KMS-11 (cell line): ENCODE measurements at regions not wholly inside any gene's neighbourhood (a gene's known extent, or its start where the extent isn't known, plus 50 kb on each side); places are given as distances from the start of the nearest gene placed in this dataset.

Experiments
- H2AFZ ChIP-seq: fragments of 200-600 bp; sonication (generic); 2 replicates; pipeline ENCODE4 v1.6.1; 2016; ENCODE audit warnings: antibody characterized with exemption, mixed run types, low read depth
- H3K27ac ChIP-seq: fragments of 200-600 bp; sonication (generic); 2 replicates; pipeline ENCODE4 v1.6.1; 2016; ENCODE audit warnings: mild to moderate bottlenecking, mixed run types
- H3K27me3 ChIP-seq: fragments of 200-600 bp; sonication (generic); 2 replicates; pipeline ENCODE4 v1.6.1; 2017; ENCODE audit warnings: mild to moderate bottlenecking, low read depth, mixed run types, moderate library complexity; ENCODE audit not compliant: insufficient read depth
- H3K36me3 ChIP-seq: fragments of 200-600 bp; sonication (generic); 2 replicates; pipeline ENCODE4 v1.6.1; 2017; ENCODE audit warnings: mild to moderate bottlenecking, mixed run types; ENCODE audit not compliant: insufficient read depth
- H3K4me1 ChIP-seq: fragments of 200-600 bp; sonication (generic); 2 replicates; pipeline ENCODE4 v1.6.1; 2016; ENCODE audit warnings: mild to moderate bottlenecking, low read depth, mixed run types; ENCODE audit not compliant: poor library complexity, severe bottlenecking
- H3K4me2 ChIP-seq: fragments of 200-600 bp; sonication (generic); 2 replicates; pipeline ENCODE4 v1.7.0; 2016; ENCODE audit warnings: mild to moderate bottlenecking, mixed run types
- H3K4me3 ChIP-seq: fragments of 200-600 bp; sonication (generic); IDR thresholded peaks from 2 replicates; pipeline ENCODE4 v1.6.1; 2017; ENCODE audit warnings: low read depth, low read length, mixed read lengths; ENCODE audit not compliant: insufficient read depth
- H3K79me2 ChIP-seq: fragments of 200-600 bp; sonication (generic); 2 replicates; pipeline ENCODE4 v1.6.1; 2016; ENCODE audit warnings: low read depth, mixed run types; ENCODE audit not compliant: insufficient read depth
- H3K9ac ChIP-seq: fragments of 200-600 bp; sonication (generic); 2 replicates; pipeline ENCODE4 v1.6.1; 2016; ENCODE audit warnings: mild to moderate bottlenecking, mixed run types
- H4K20me1 ChIP-seq: fragments of 200-600 bp; sonication (generic); 2 replicates; pipeline ENCODE4 v1.6.1; 2016; ENCODE audit warnings: mild to moderate bottlenecking, mixed run types; ENCODE audit not compliant: insufficient read depth
- CTCF ChIP-seq: fragments of 200-600 bp; sonication (generic); conservative IDR thresholded peaks from 2 replicates; pipeline ENCODE4 v1.6.1; 2017; ENCODE audit warnings: low read depth, mild to moderate bottlenecking, antibody characterized with exemption, low read length, moderate library complexity, mixed read lengths

- no peak overlapping the region for H3K4me2 ChIP-seq
- no peaks in the 10 kb centered on the region for H4K20me1 ChIP-seq
- no peaks in the 10 kb centered on the region for H3K27me3 ChIP-seq
- H3K4me3 ChIP-seq = no peak overlapping the region
- no peak overlapping the region for H3K27ac ChIP-seq
- no peaks in the 10 kb centered on the region for H3K4me1 ChIP-seq
- no peak for TF ChIP-seq CTCF
- H3K79me2 ChIP-seq = no peaks in the 10 kb centered on the region
- no peaks in the 10 kb centered on the region for H3K36me3 ChIP-seq
- H2AFZ ChIP-seq = no peak overlapping the region
- no peak overlapping the region for H3K9ac ChIP-seq
These were observed 161.9 kb upstream of the GAS1 start for GRCh38 chr9:87109231-87109631.

- no peaks in the 10 kb centered on the region for H3K4me1 ChIP-seq
- no peak for TF ChIP-seq CTCF
- H2AFZ ChIP-seq = no peak overlapping the region
- H3K79me2 ChIP-seq = no peaks in the 10 kb centered on the region
- H3K27ac ChIP-seq = no peak overlapping the region
- H3K9ac ChIP-seq = no peak overlapping the region
- H3K4me3 ChIP-seq = no peak overlapping the region
- no peaks in the 10 kb centered on the region for H3K36me3 ChIP-seq
- H3K4me2 ChIP-seq = no peak overlapping the region
- H3K27me3 ChIP-seq = no peaks in the 10 kb centered on the region
- no peaks in the 10 kb centered on the region for H4K20me1 ChIP-seq
These were observed 162.5 kb upstream of the GAS1 start for GRCh38 chr9:87109851-87110250.

GRCh38 chr9:87111010-87111409, 163.7 kb upstream of the GAS1 start:
- Histone ChIP-seq H3K4me1 (no peaks in the 10 kb centered on the region), H3K9ac (no peak overlapping the region), H3K4me2 (no peak overlapping the region), H3K79me2 (no peaks in the 10 kb centered on the region), H2AFZ (no peak overlapping the region), H3K27ac (no peak overlapping the region), H3K36me3 (no peaks in the 10 kb centered on the region), H4K20me1 (no peaks in the 10 kb centered on the region), H3K27me3 (no peaks in the 10 kb centered on the region), H3K4me3 (no peak overlapping the region)
- no peak for TF ChIP-seq CTCF

GRCh38 chr9:87112656-87113055, 165.3 kb upstream of the GAS1 start:
- no peak overlapping the region for H2AFZ ChIP-seq

More at GRCh38 chr9:87112656-87113055, 165.3 kb upstream of the GAS1 start:
- Histone ChIP-seq H3K4me2 (no peak overlapping the region), H4K20me1 (no peaks in the 10 kb centered on the region), H3K79me2 (no peaks in the 10 kb centered on the region), H3K9ac (no peak overlapping the region), H3K4me3 (no peak overlapping the region), H3K36me3 (no peaks in the 10 kb centered on the region), H3K27me3 (no peaks in the 10 kb centered on the region), H3K4me1 (no peaks in the 10 kb centered on the region), H3K27ac (no peak overlapping the region)
- TF ChIP-seq CTCF = no peak
